ENCODE measurements at regions not wholly inside any gene's neighbourhood (a gene's known extent, or its start where the extent isn't known, plus 50 kb on each side); places are given as distances from the start of the nearest gene placed in this dataset.

DNA sequence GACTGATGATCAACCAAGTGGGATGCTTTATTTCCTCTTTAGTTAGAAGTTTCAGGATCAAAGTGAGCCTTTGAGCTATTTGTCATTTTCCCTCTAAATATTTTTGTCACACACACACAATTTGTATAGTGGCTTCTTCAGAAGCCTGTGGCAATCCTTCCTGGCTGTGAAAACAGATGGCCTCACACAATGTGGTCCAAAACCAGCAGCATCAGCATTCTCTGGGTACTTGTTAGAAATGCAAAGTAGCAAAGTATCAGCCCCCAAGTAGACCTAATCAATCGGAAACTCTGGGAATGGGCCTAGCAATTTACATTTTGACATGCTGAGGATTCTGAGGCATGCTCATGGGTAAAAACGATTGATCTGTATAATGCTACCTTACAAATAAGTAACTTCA lies 115.9 kb downstream of the PAX1 start:
- in situ Hi-C loops (cut with HindIII; ENCODE audit: low pct_unique_long_range_greater_than_20kb, low sequenced_read_pairs) = no loop called here

GRCh38 chr20:21820688-21821087 lies 115.2 kb downstream of the PAX1 start:
- DNase-seq (ENCODE audit: low read depth) = no peak
- in situ Hi-C loops (cut with HindIII; ENCODE audit: low pct_unique_long_range_greater_than_20kb, low sequenced_read_pairs) = no loop called here

More for the DNA sequence above, 115.9 kb downstream of the PAX1 start:
- DNase-seq (ENCODE audit: low read depth) = no peak

DNA sequence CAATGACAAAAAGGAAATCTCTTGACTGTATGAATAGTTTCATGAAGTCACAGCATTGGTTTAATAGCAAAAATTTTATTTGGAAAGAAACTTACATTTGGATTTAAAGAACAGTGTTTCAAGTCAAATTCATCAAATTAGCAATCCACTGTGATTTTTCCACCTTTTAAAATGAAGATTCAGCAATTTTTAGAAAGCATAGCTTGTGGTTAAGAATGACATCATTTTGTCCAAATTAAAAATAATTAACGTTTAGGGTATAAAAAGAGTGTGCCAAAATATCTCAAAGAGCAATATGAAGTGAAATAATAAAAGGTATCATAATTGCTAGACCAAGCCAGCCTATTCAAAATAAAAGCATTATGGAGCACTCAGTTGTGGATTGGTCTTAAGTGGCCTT lies 114.6 kb downstream of the PAX1 start:
- no peak for DNase-seq (ENCODE audit: low read depth)
- in situ Hi-C loops (cut with HindIII; ENCODE audit: low pct_unique_long_range_greater_than_20kb, low sequenced_read_pairs) = no loop called here

GRCh38 chr20:21812379-21812778 lies 106.9 kb downstream of the PAX1 start:
- no peak for DNase-seq (ENCODE audit: low read depth)
- in situ Hi-C loops (cut with HindIII; ENCODE audit: low pct_unique_long_range_greater_than_20kb, low sequenced_read_pairs) = no loop called here

- DNase-seq (ENCODE audit: low read depth) = no peak
- in situ Hi-C loops (cut with HindIII; ENCODE audit: low pct_unique_long_range_greater_than_20kb, low sequenced_read_pairs) = no loop called here
Observed at GRCh38 chr20:21809961-21810523, 104.6 kb downstream of the PAX1 start.

GRCh38 chr20:21808863-21809664 lies 103.6 kb downstream of the PAX1 start:
- in situ Hi-C loops (cut with HindIII; ENCODE audit: low pct_unique_long_range_greater_than_20kb, low sequenced_read_pairs) = no loop called here
- no peak for DNase-seq (ENCODE audit: low read depth)

- no peak for DNase-seq (ENCODE audit: low read depth)
- in situ Hi-C loops (cut with HindIII; ENCODE audit: low pct_unique_long_range_greater_than_20kb, low sequenced_read_pairs) = no loop called here
Observed at GRCh38 chr20:21808139-21808538, 102.7 kb downstream of the PAX1 start.

DNA sequence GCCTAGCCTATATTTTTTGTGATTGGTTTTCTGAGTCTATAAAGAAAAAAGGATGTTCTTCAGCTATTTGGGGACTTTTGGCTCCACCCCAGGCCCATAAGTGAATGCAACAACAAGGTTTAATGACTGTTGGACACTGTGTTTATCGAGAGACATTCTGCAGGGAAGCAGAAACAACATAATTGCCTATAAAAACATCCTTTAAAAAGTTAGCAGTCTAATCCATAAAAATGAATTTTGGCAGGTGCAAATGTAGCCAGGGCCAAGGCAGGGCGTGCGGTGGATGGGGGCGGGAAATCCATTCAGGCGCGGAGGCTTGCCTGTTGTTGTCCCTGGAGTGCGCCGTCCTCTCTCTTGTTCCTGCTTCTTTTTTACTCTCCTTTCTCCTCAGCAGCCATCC lies 99.3 kb downstream of the PAX1 start:
- no peak for DNase-seq (ENCODE audit: low read depth)
- in situ Hi-C loops (cut with HindIII; ENCODE audit: low pct_unique_long_range_greater_than_20kb, low sequenced_read_pairs) = no loop called here

GRCh38 chr20:21801193-21801592 lies 95.7 kb downstream of the PAX1 start:
- in situ Hi-C loops (cut with HindIII; ENCODE audit: low pct_unique_long_range_greater_than_20kb, low sequenced_read_pairs) = no loop called here

GRCh38 chr20:21798384-21798783 lies 92.9 kb downstream of the PAX1 start:
- DNase-seq (ENCODE audit: low read depth) = no peak
- in situ Hi-C loops (cut with HindIII; ENCODE audit: low pct_unique_long_range_greater_than_20kb, low sequenced_read_pairs) = no loop called here

More at GRCh38 chr20:21801193-21801592, 95.7 kb downstream of the PAX1 start:
- DNase-seq (ENCODE audit: low read depth) = no peak

- in situ Hi-C loops (cut with HindIII; ENCODE audit: low pct_unique_long_range_greater_than_20kb, low sequenced_read_pairs) = no loop called here
- DNase-seq (ENCODE audit: low read depth) = no peak
Observed at GRCh38 chr20:21796059-21796458, 90.6 kb downstream of the PAX1 start.

- in situ Hi-C loops (cut with HindIII; ENCODE audit: low pct_unique_long_range_greater_than_20kb, low sequenced_read_pairs) = no loop called here
- no peak for DNase-seq (ENCODE audit: low read depth)
Observed at GRCh38 chr20:21788082-21788481, 82.6 kb downstream of the PAX1 start.

DNA sequence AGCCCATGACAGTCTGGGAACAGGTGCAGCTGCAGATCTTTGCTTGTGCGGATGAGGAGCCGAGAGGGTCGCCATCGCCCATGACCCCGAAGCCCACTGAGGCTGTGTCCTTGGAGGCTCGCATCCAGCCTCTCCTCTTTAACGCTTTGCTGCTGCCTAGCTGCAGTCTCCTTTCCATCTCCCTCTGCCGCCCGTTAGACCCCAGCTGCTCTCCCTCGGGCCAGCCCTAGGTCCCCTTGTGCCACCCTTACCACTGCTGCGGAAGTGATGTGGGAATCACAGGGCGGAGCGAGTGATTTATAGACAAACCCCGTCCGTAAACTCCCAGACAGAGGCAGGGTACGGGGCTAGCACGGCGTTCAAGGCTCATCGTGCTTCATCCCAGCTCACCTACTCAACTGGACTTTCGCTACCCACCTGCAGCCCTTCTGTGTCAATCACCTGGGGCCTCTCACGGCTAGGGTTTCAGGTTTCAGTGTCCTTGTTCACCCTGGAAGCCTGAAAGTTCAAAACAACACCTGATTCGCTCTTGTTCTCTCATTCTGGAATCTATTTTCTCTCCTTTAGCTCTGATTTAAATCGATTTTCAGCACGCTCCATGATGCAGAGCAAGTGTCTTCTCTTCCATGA lies 76.1 kb downstream of the PAX1 start:
- in situ Hi-C loops (cut with HindIII; ENCODE audit: low pct_unique_long_range_greater_than_20kb, low sequenced_read_pairs) = no loop called here
- DNase-seq (ENCODE audit: low read depth) = no peak

DNA sequence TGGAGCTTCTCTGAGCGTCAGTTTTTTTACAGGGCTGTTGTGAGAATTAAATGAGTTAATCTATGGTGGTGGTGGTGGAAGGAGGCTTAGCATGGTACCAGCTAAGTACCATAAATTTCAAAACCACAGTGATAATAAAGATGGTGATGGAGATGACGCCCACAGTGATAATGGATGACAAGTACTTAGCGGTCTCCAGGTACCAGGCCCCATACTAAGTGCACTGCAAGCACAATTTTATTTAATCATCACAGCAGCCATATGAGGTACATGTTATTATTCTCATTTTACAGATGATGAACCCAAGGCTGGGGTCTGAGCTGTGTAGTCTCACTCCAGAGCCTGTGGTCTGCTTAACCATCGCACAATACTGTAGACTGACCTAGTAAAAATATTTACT lies 75.1 kb downstream of the PAX1 start:
- in situ Hi-C loops (cut with HindIII; ENCODE audit: low pct_unique_long_range_greater_than_20kb, low sequenced_read_pairs) = no loop called here
- no peak for DNase-seq (ENCODE audit: low read depth)
